SJSA1 (cell line): ENCODE measurements at regions not wholly inside any gene's neighbourhood (a gene's known extent, or its start where the extent isn't known, plus 50 kb on each side); places are given as distances from the start of the nearest gene placed in this dataset.
"Not testable (repeated sequence)": the region's sequence is repeated elsewhere in the genome, so short reads cannot be mapped to it uniquely, and the experiment has no call there.

Experiments used
- DNase-seq, 2 experiments: peaks; one replicate each; pipeline ENCODE4 v3.0.0-alpha.2; 2015 to 2020; ENCODE audit warnings: low spot score in 2 of 2, low read depth in 1 of 2
- H3K27ac ChIP-seq: fragments of 250-450 bp; sonication (Bioruptor Pico); 2 replicates; pipeline ENCODE4 v1.5.1; 2020; ENCODE audit warnings: mild to moderate bottlenecking, moderate library complexity
- H3K27me3 ChIP-seq: fragments of 250-450 bp; sonication (Bioruptor Pico); replicated peaks from 2 replicates; pipeline ENCODE4 v1.5.1; 2020; ENCODE audit warnings: mild to moderate bottlenecking, moderate library complexity
- H3K36me3 ChIP-seq: fragments of 250-450 bp; sonication (Bioruptor Pico); 2 replicates; pipeline ENCODE4 v1.5.1; 2020; ENCODE audit warnings: mild to moderate bottlenecking
- H3K4me1 ChIP-seq: fragments of 250-450 bp; sonication (Bioruptor Pico); replicated peaks from 2 replicates; pipeline ENCODE4 v1.6.1; 2021; ENCODE audit warnings: mild to moderate bottlenecking
- H3K4me3 ChIP-seq: fragments of 250-450 bp; sonication (Bioruptor Pico); 2 replicates; pipeline ENCODE4 v1.5.1; 2020; ENCODE audit warnings: mild to moderate bottlenecking
- H3K9me3 ChIP-seq: fragments of 250-450 bp; sonication (Bioruptor Pico); replicated peaks from 2 replicates; pipeline ENCODE4 v1.5.1; 2020; ENCODE audit warnings: mild to moderate bottlenecking

DNA sequence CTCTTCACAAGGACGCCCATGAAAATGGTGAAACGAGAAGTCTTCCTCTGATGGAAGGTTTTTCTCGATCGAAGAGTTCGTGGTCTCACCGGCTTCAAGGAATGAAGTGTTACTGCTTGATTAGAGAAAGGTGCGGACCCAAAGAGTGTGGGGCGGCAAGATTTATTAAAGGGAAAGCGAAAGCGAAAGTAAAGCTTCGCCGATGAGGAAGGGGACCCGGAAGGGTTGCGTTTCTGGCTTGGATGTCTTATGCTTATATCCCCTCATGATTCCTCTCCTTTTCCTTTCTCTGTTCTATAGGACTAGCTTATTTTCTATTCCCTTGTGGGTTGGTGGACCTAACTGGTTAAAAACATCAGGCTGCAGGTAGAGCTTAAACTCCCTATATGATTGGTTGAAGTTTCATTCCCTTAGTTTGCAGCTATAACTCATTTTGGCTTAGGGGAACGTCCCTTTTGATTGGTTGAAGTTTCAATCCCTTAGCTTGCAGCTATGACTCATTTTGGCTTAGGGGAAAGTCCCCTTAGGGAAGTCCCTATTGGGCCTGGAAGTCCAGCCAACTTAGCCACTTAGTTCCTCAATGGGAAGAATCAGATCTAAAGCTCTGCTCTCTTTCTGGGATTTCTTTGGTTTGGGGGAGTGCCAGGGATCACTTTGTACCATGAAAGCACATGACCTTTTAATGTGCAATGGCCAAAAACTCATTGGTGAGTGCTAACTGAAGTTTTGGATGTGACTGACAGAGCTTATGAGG is 1025.0 kb upstream of the PCDH10 start:
- no peak for DNase-seq

DNA sequence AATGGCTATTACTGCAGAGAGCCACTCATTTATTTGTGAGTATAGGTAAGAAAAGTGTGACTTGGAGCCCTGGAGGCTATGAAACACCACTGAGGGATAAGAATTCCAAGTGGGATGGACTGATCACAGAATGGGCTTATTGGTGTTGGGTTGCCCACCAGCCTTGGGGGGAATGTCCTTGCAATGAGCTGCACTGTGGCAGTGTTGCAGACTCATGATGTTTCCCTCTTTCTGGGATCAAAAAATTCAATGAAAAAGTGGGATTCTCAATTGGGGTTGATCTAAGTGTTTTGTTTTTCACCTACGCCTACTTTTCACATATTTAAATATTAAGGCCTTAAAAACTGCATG is 1024.5 kb upstream of the PCDH10 start:
- H3K27me3 ChIP-seq, result no peaks in the 10 kb centered on the region
- H3K36me3 ChIP-seq, result no peaks in the 10 kb centered on the region
- H3K4me3 ChIP-seq, result no peak overlapping the region
- DNase-seq, result no peak
- H3K27ac ChIP-seq, result no peak overlapping the region
- H3K4me1 ChIP-seq, result no peaks in the 10 kb centered on the region
- no peaks in the 10 kb centered on the region for H3K9me3 ChIP-seq

More for the DNA sequence above, 1025.0 kb upstream of the PCDH10 start:
- no peak overlapping the region for H3K4me3 ChIP-seq
- H3K36me3 ChIP-seq, result no peaks in the 10 kb centered on the region
- H3K4me1 ChIP-seq, result no peaks in the 10 kb centered on the region
- H3K27me3 ChIP-seq, result no peaks in the 10 kb centered on the region
- H3K9me3 ChIP-seq, result no peaks in the 10 kb centered on the region
- no peak overlapping the region for H3K27ac ChIP-seq

DNA sequence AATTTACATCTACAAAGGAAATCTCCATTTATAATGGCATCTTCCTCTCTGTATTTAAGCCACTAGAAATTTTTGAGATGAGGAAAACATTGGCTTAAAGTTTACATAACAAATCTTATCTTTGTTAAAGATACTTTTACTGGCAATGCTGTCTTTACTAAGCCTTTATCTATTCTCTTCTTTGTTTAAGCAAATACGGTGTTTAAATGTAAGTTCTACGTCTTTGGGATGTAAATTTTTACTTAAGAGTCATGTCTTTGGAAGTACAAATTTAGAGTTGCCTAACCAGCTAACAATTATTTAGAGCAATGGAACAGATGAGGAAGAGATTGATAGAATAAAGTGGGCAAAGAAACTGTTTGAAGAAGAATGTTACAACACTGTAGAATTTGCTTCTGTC is 1024.0 kb upstream of the PCDH10 start:
- H3K9me3 ChIP-seq, result no peaks in the 10 kb centered on the region
- no peak overlapping the region for H3K27ac ChIP-seq
- no peak overlapping the region for H3K4me3 ChIP-seq
- H3K36me3 ChIP-seq, result no peaks in the 10 kb centered on the region
- H3K4me1 ChIP-seq, result no peaks in the 10 kb centered on the region
- DNase-seq, result no peak
- H3K27me3 ChIP-seq, result no peaks in the 10 kb centered on the region

DNA sequence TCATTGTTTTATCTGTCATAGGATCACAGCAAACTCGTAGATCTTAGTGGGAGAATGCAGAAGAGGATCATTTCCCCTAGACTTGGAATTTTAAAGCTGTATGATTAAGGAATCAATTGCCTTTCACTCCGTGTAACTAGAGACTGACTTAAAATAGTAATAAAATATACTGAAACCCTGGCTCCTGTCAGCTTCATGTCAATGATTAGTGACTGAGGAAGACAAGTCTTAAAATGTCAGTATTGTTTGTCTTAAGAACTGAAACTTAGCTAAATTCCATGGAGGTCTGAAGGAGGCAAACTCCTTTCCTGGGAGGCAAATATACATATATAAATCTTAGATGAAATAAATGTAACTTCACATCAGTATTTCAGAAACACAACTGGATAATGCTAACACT is 1016.7 kb upstream of the PCDH10 start:
- H3K4me3 ChIP-seq, result no peak overlapping the region
- H3K27me3 ChIP-seq, result no peaks in the 10 kb centered on the region
- DNase-seq, result no peak
- H3K4me1 ChIP-seq, result no peaks in the 10 kb centered on the region
- no peaks in the 10 kb centered on the region for H3K36me3 ChIP-seq
- H3K27ac ChIP-seq, result no peak overlapping the region
- H3K9me3 ChIP-seq, result no peaks in the 10 kb centered on the region

DNA sequence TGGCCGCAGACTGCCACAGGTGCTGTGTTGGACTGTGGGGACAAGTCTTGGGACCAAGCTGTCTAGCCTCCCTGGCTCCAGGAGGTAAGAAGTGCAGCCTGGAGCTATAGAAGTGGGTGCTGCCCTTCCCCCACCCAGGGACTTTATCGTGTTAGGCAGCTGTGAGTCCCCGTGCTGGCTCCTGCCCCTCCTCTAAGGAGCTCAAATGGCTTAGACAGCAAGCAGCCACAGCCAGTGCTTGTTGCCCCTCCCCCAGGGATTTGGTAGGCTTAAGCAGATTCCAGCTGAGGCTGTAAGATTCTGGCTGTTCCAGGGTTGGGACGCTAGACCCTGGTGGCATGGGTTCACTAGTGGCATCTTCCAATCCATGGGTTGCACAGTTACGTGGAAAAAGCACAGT is 979.4 kb upstream of the PCDH10 start:
- DNase-seq, result no peak
- Histone ChIP-seq H3K4me1 (no peaks in the 10 kb centered on the region), H3K27ac (no peak overlapping the region), H3K9me3 (peaks cover 3% of the 10 kb centered on the region; the same call in 1 of the 2 replicates), H3K4me3 (no peak overlapping the region), H3K27me3 (no peaks in the 10 kb centered on the region), H3K36me3 (no peaks in the 10 kb centered on the region)

DNA sequence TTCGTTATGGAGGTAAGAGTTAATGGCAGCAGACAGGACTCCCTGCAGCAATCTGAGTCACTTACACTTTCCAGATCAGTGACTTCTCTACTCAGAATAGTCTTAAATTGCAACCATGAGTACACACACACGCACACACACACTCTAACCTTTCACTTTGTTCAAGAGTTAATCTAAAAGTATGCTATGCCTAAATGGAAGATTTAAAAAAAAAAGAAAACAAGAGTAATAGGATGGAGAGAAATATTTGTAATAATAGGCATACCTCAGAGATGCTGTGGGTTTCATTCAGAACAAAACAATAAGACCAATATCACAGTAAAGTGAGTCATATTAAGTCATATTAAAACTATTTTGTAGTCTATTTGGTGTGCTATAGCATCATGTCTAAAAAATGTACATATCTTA is 969.1 kb upstream of the PCDH10 start:
- H3K9me3 ChIP-seq, result 0 out of 2 replicates have a peak, but pooled peaks cover 6% of the 10 kb centered on the region
- H3K4me3 ChIP-seq, result no peak overlapping the region
- DNase-seq, result peak in 1 of 2 experiments; percentile 18
- no peaks in the 10 kb centered on the region for H3K4me1 ChIP-seq
- no peaks in the 10 kb centered on the region for H3K36me3 ChIP-seq
- no peaks in the 10 kb centered on the region for H3K27me3 ChIP-seq
- peak overlapping the region; percentile 54 for H3K27ac ChIP-seq

DNA sequence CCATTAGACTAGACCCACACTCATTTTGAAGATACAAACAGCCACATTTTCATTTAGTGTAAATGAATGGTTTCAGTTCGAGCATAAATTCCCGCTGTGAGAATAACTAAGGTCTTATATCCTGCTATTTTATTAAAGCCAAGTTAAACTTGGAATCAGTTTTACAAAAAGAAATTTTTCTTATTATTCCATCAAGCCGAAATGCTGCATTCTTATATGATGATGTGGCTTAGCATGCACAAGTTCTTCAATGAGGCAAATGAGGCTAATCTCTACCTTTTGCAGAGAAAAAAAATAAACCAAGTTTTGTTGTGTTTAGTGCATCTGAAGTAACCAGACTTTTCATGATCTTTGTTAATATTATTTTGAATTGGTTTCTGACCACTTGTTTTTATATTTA is 953.9 kb upstream of the PCDH10 start:
- no peak for DNase-seq
- Histone ChIP-seq H3K27me3 (no peaks in the 10 kb centered on the region), H3K36me3 (no peaks in the 10 kb centered on the region), H3K9me3 (no peaks in the 10 kb centered on the region; the same call in 1 of the 2 replicates), H3K27ac (no peak overlapping the region), H3K4me1 (no peaks in the 10 kb centered on the region), H3K4me3 (no peak overlapping the region)

DNA sequence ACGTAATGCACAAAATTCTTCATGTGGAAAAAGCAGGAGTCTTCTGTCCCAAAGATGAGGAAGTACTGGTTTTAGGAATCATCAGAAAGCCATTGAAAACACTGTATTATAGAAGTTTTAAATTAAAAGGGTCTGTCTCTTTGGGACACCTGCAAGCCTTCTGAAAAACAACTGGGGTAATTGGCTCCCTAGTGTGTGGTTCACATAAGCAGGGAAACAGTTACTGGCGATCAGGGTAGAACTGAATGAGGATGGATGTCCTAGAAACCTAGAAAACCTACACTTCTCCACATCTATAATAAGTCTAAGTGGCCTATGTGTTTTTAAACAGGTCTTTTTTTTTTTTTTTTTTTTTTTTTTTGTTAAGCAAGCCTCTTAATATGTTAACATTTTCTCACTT is 945.5 kb upstream of the PCDH10 start:
- Histone ChIP-seq H3K4me1 (no peaks in the 10 kb centered on the region), H3K27ac (no peak overlapping the region), H3K36me3 (no peaks in the 10 kb centered on the region)

DNA sequence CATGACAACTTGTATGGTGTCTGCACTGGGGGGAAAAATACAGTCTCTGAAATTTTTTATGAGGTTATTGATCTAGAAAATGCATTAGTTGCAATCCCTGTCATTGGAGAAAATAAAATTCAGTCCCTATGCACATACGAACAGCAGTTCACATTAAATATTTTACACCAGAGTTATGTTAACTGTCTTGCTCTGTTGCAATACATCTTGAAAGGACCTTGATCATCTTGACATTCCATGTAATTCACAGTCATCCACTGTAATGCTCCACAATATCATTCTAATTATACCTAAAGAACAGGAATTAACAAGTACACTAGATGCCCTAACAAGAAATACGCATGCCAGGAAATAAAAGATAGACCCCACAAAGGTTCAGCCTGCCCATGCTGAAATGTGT is 934.6 kb upstream of the PCDH10 start:
- DNase-seq, result no peak
- H3K27me3 ChIP-seq, result no peaks in the 10 kb centered on the region
- no peaks in the 10 kb centered on the region for H3K4me1 ChIP-seq
- H3K27ac ChIP-seq, result no peak overlapping the region
- 0 out of 2 replicates have a peak, but pooled peaks cover 3% of the 10 kb centered on the region for H3K9me3 ChIP-seq
- H3K36me3 ChIP-seq, result no peaks in the 10 kb centered on the region
- no peak overlapping the region for H3K4me3 ChIP-seq

More for the DNA sequence above, 945.5 kb upstream of the PCDH10 start:
- Histone ChIP-seq H3K9me3 (no peaks in the 10 kb centered on the region; the same call in 1 of the 2 replicates), H3K4me3 (no peak overlapping the region), H3K27me3 (no peaks in the 10 kb centered on the region; the same call in 1 of the 2 replicates)
- DNase-seq, result no peak

DNA sequence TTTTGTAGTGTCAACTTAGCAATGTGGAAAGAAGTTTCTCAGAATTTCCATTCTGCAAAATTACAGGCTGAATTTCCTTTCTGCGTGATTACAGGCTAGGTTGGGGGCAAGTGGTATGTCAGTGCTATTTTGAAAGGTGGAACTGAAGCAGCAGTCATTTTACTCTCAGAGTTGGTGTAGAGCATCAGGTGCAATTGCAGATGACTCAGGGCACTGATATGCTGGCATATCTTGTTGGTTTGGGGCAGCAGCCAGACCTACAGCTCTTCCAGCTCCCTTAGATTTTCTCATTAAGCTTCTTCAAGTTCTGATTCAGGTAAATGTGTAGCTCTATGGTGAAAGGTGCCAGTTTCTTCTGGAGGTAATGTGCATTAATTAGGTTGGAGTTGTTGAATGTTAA is 930.7 kb upstream of the PCDH10 start:
- no peaks in the 10 kb centered on the region for H3K9me3 ChIP-seq
- no peaks in the 10 kb centered on the region for H3K36me3 ChIP-seq
- H3K4me3 ChIP-seq, result no peak overlapping the region
- H3K4me1 ChIP-seq, result no peaks in the 10 kb centered on the region
- H3K27ac ChIP-seq, result no peak overlapping the region
- no peak for DNase-seq
- no peaks in the 10 kb centered on the region for H3K27me3 ChIP-seq

DNA sequence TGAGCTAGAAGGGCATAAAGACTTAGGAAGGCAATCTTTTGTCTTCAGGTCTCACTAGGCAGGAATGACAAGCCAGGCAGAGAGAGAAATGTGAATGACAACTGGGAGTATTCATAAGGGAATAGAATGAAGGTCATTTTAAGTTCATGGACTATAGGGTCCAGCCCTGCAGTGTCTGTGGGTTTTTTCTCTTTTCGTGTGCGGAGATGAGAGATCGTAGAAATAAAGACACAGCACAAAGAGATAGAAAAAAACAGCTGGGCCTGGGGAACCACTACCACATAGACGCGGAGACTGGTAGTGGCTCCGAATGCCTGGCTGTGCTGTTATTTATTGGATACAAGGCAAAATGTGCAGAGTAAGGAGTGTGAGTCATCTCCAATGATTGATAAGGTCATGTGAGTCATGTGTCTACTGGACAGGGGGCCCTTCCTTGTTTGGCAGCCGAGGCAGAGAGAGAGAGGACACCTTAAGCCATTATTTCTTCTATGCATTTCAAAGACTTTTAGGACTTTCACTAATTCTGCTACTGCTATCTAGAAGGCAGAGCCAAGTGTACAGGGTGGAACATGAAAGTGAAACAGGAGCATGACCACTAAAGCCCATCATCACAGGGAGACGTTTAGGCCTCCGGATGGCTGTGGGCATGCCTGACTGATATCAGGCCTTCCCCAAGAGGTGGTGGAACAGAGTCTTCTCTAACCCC is 921.8 kb upstream of the PCDH10 start:
- Histone ChIP-seq H3K9me3 (0 out of 2 replicates have a peak, but pooled peaks cover 8% of the 10 kb centered on the region), H3K4me1 (no peaks in the 10 kb centered on the region), H3K36me3 (no peaks in the 10 kb centered on the region), H3K27me3 (no peaks in the 10 kb centered on the region), H3K27ac (no peak overlapping the region), H3K4me3 (no peak overlapping the region)
- DNase-seq, result no peak

DNA sequence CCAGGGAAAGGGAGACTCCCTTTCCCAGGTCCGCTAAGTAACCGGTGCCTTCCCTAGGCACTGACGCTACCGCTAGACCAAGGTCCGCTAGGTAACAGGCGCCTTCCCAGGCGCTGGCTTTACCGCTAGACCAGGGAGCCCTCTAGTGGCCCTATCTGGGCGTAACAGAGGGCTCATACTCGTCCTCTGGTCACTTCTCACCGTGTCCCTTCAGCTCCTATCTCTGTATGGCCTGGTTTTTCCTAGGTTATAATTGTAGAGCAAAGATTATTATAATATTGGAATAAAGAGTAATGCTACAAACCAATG is 921.3 kb upstream of the PCDH10 start:
- not testable (repeated sequence) for H3K27me3 ChIP-seq, H3K4me1 ChIP-seq, H3K4me3 ChIP-seq, H3K36me3 ChIP-seq, H3K9me3 ChIP-seq, H3K27ac ChIP-seq, DNase-seq

DNA sequence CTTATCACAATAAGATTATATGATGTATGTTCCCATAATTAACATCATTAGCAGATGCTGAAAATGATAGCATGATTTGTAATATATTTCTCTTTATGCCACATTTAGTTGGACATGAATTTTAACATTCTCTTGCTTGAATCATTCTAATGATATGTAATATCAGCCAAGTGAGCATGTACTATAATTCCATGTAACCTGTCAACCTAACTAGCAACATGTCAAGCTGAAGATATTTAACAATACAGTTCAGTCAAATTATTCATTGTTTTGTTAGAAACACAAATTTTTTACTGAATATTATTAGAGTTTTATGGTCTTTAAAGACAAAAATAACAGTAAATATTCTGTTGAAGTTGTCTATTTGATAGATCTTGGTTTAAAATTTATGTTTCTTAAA is 920.4 kb upstream of the PCDH10 start:
- Histone ChIP-seq H3K4me1 (no peaks in the 10 kb centered on the region), H3K27ac (no peak overlapping the region), H3K4me3 (no peak overlapping the region), H3K36me3 (no peaks in the 10 kb centered on the region), H3K27me3 (no peaks in the 10 kb centered on the region), H3K9me3 (0 out of 2 replicates have a peak, but pooled peaks cover 8% of the 10 kb centered on the region)
- DNase-seq, result no peak

DNA sequence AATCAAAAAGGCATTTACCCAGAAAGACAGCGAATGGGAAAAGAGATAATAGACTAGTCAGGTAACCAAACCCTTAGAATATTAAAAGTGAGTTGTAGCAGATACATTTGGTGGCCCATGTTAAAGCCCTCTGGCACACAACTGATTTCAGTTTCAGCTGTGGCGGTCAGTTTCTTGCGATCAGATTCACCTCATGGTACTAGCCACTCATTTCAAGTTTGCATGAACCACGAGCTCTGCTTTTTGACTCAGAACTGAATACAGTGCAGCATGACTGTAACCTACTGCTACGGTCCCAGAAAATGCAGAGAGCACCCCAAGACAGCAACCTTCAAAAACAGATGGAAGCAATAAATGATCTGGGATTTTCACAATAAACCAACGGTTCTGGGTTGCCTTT is 919.1 kb upstream of the PCDH10 start:
- H3K4me1 ChIP-seq, result no peaks in the 10 kb centered on the region
- DNase-seq, result no peak
- H3K4me3 ChIP-seq, result no peak overlapping the region
- no peaks in the 10 kb centered on the region for H3K36me3 ChIP-seq
- no peak overlapping the region for H3K27ac ChIP-seq
- no peaks in the 10 kb centered on the region for H3K27me3 ChIP-seq
- H3K9me3 ChIP-seq, result 0 out of 2 replicates have a peak, but pooled peaks cover 8% of the 10 kb centered on the region
